H1 (cell line): ENCODE measurements at regions not wholly inside any gene's neighbourhood (a gene's known extent, or its start where the extent isn't known, plus 50 kb on each side); places are given as distances from the start of the nearest gene placed in this dataset.

Experiments used
- CTCF ChIA-PET: fragments of 300-600 bp; sonication (Branson Sonifier 250); formaldehyde crosslinking; loops from one replicate; lab custom pipeline; 2021; ENCODE audit not compliant: partially characterized antibody; lab: Charles Lee
- POLR2A ChIA-PET: fragments of 300-600 bp; sonication (Branson Sonifier 250); formaldehyde crosslinking; loops from one replicate; lab custom pipeline; 2021; ENCODE audit warnings: inconsistent platforms; ENCODE audit not compliant: partially characterized antibody; lab: Charles Lee
- DNase-seq, 2 experiments: peaks; one replicate each; pipeline versions ENCODE4 v3.0.0 to v3.0.0-alpha.2; 2010 to 2022; ENCODE audit warnings: low spot score in 2 of 2, low read depth in 1 of 2, mixed read lengths in 1 of 2
- FAIRE-seq: peaks from 2 replicates; lab custom pipeline; 2011; peaks lifted over from hg19 to GRCh38; lab: Jason Lieb, UNC
- H2AFZ ChIP-seq: 2 replicates; pipeline ENCODE4 v1.8.1; 2012; ENCODE audit warnings: low read length, inconsistent platforms
- H2AK5ac ChIP-seq: 2 replicates; pipeline ENCODE4 v1.6.1; 2013; ENCODE audit warnings: low read depth, low read length
- H2BK120ac ChIP-seq: replicated peaks from 2 replicates; pipeline ENCODE3; 2013; ENCODE audit warnings: low read depth, low read length, inconsistent platforms
- H2BK12ac ChIP-seq: 2 replicates; pipeline ENCODE4 v1.6.1; 2013; ENCODE audit warnings: low read depth, low read length
- H2BK15ac ChIP-seq: 2 replicates; pipeline ENCODE4 v1.6.1; 2013; ENCODE audit warnings: low read length
- H2BK20ac ChIP-seq: 2 replicates; pipeline ENCODE4 v1.6.1; 2013; ENCODE audit warnings: low read length
- H2BK5ac ChIP-seq: 2 replicates; pipeline ENCODE4 v1.6.1; 2013; ENCODE audit warnings: low read depth, low read length
- H3K14ac ChIP-seq: 2 replicates; pipeline ENCODE4 v1.6.1; 2013; ENCODE audit warnings: inconsistent platforms; ENCODE audit not compliant: insufficient read length
- H3K18ac ChIP-seq: 2 replicates; pipeline ENCODE4 v1.6.1; 2013; ENCODE audit warnings: low read length; ENCODE audit errors: extremely low read depth
- H3K23ac ChIP-seq: 2 replicates; pipeline ENCODE4 v1.6.1; 2013; ENCODE audit warnings: inconsistent platforms; ENCODE audit not compliant: insufficient read length
- H3K23me2 ChIP-seq: 2 replicates; pipeline ENCODE4 v1.6.1; 2013; ENCODE audit warnings: low read depth, low read length
- H3K27ac ChIP-seq: 2 replicates; pipeline ENCODE4 v1.6.1; 2011; ENCODE audit warnings: low read depth, low read length, inconsistent platforms
- H3K27me3 ChIP-seq, 4 experiments: replicated peaks in 1 of 4; 1 replicate in 1 of 4; 2 replicates in 3 of 4; pipeline versions ENCODE4 v1.6.1 to v1.8.1; 2011 to 2013; ENCODE audit warnings: low read length in 3 of 4, mild to moderate bottlenecking in 3 of 4, inconsistent platforms in 2 of 4, mixed read lengths in 2 of 4, moderate library complexity in 1 of 4; ENCODE audit not compliant: control insufficient read depth in 3 of 4, insufficient read depth in 3 of 4; ENCODE audit errors: extremely low read depth in 1 of 4
- H3K36me3 ChIP-seq, 4 experiments: 2 replicates each; pipeline versions ENCODE4 v1.6.1 to v1.8.1; 2011 to 2013; ENCODE audit warnings: mild to moderate bottlenecking in 4 of 4, low read length in 3 of 4, moderate library complexity in 2 of 4, control low read depth in 1 of 4, inconsistent platforms in 1 of 4; ENCODE audit not compliant: insufficient read depth in 4 of 4, control insufficient read depth in 2 of 4
- H3K4ac ChIP-seq: replicated peaks from 2 replicates; pipeline ENCODE3; 2013; ENCODE audit warnings: low read length, low read depth, mixed read lengths, inconsistent platforms; ENCODE audit not compliant: insufficient read length
- H3K4me1 ChIP-seq, 4 experiments: replicated peaks in 1 of 4; 1 replicate in 1 of 4; 2 replicates in 3 of 4; pipeline versions ENCODE4 v1.6.1 to v1.8.1; 2011 to 2013; ENCODE audit warnings: low read length in 3 of 4, inconsistent platforms in 2 of 4, mixed read lengths in 1 of 4; ENCODE audit not compliant: insufficient read depth in 4 of 4, control insufficient read depth in 3 of 4
- H3K4me2 ChIP-seq, 2 experiments: 2 replicates each; pipeline versions ENCODE4 v1.6.1 to v1.8.1; 2011 to 2013; ENCODE audit warnings: low read depth in 2 of 2, low read length in 2 of 2, control low read depth in 1 of 2, inconsistent platforms in 1 of 2, mild to moderate bottlenecking in 1 of 2; ENCODE audit not compliant: insufficient read depth in 1 of 2
- H3K4me3 ChIP-seq, 4 experiments: fragments of 200-600, 300-600 bp in 1 of 4; sonication (generic), shearing (Covaris generic), sonication (Bioruptor Twin) in 1 of 4; 2 replicates each; pipeline versions ENCODE4 v1.5.1 to v1.8.1; 2011 to 2016; ENCODE audit warnings: low read length in 4 of 4, low read depth in 3 of 4, control low read depth in 2 of 4, inconsistent platforms in 2 of 4, mild to moderate bottlenecking in 2 of 4, mixed read lengths in 1 of 4, moderate library complexity in 1 of 4; ENCODE audit not compliant: insufficient read depth in 2 of 4; ENCODE audit errors: extremely low read depth in 1 of 4
- H3K56ac ChIP-seq: replicated peaks from 2 replicates; pipeline ENCODE3; 2013; ENCODE audit warnings: low read depth, mild to moderate bottlenecking, mixed read lengths, low read length, inconsistent platforms; ENCODE audit not compliant: insufficient read length
- H3K79me1 ChIP-seq: 2 replicates; pipeline ENCODE4 v1.6.1; 2013; ENCODE audit warnings: low read depth, low read length, control low read depth
- H3K79me2 ChIP-seq, 2 experiments: 2 replicates each; pipeline versions ENCODE4 v1.6.1 to v1.8.1; 2012 to 2013; ENCODE audit warnings: low read length in 2 of 2, mild to moderate bottlenecking in 2 of 2, inconsistent platforms in 1 of 2; ENCODE audit not compliant: insufficient read depth in 2 of 2, control insufficient read depth in 1 of 2
- H3K9ac ChIP-seq, 4 experiments: replicated peaks in 1 of 4; 1 replicate in 1 of 4; 2 replicates in 3 of 4; pipeline versions ENCODE4 v1.6.1 to v1.8.1; 2011 to 2013; ENCODE audit warnings: low read depth in 3 of 4, low read length in 3 of 4, control low read depth in 2 of 4, mild to moderate bottlenecking in 2 of 4, moderate library complexity in 2 of 4, inconsistent platforms in 1 of 4; ENCODE audit errors: extremely low read depth in 1 of 4
- H3K9me3 ChIP-seq, 2 experiments: 2 replicates each; pipeline versions ENCODE4 v1.6.1 to v1.8.1; 2012 to 2013; ENCODE audit warnings: mild to moderate bottlenecking in 2 of 2, moderate library complexity in 2 of 2, control low read depth in 1 of 2, inconsistent platforms in 1 of 2, low read depth in 1 of 2, low read length in 1 of 2, mixed read lengths in 1 of 2; ENCODE audit not compliant: insufficient read depth in 2 of 2
- H4K20me1 ChIP-seq, 2 experiments: replicated peaks in 1 of 2; 2 replicates each; pipeline versions ENCODE3 to v1.8.1; 2011 to 2013; ENCODE audit warnings: inconsistent platforms in 2 of 2, low read length in 2 of 2, mild to moderate bottlenecking in 1 of 2; ENCODE audit not compliant: insufficient read depth in 2 of 2, control insufficient read depth in 1 of 2
- H4K5ac ChIP-seq: 2 replicates; pipeline ENCODE4 v1.6.1; 2013; ENCODE audit warnings: low read length, low read depth, mixed read lengths, inconsistent platforms; ENCODE audit not compliant: insufficient read length
- H4K8ac ChIP-seq: 2 replicates; pipeline ENCODE4 v1.8.0; 2013; ENCODE audit warnings: mild to moderate bottlenecking, moderate library complexity, low read length, inconsistent platforms; ENCODE audit not compliant: insufficient read depth; ENCODE audit errors: extremely low read depth
- H4K91ac ChIP-seq: replicated peaks from 2 replicates; pipeline ENCODE3; 2013; ENCODE audit warnings: low read length, mixed read lengths, inconsistent platforms; ENCODE audit not compliant: insufficient read length
- CHD2 ChIP-seq: IDR thresholded peaks from 2 replicates; pipeline ENCODE4 v1.6.1; 2012; ENCODE audit warnings: low read length, improper control_type of control experiment
- NRF1 ChIP-seq: IDR thresholded peaks from 2 replicates; pipeline ENCODE4 v1.6.1; 2011; ENCODE audit warnings: mild to moderate bottlenecking, low read depth, low read length, improper control_type of control experiment
- POLR2AphosphoS5 ChIP-seq: IDR thresholded peaks from 2 replicates; pipeline ENCODE4 v1.6.1; 2011; ENCODE audit warnings: low read depth, low read length
- WGBS, 2 experiments: shearing (Covaris generic) in 1 of 2; methylation state at CpG; one replicate each; pipeline versions ENCODE4 v1.1.6 to v1.1.7; 2013 to 2015; ENCODE audit warnings: low lambda C conversion rate in 2 of 2, mixed read lengths in 2 of 2, inconsistent platforms in 1 of 2, low coverage in 1 of 2, missing lambda C conversion rate in 1 of 2; ENCODE audit not compliant: insufficient replicate concordance in 2 of 2, insufficient coverage in 1 of 2, insufficient read length in 1 of 2; ENCODE audit errors: extremely low coverage in 1 of 2, missing lambda C conversion rate in 1 of 2; 5-methylcytosine and 5-hydroxymethylcytosine counted together

DNA sequence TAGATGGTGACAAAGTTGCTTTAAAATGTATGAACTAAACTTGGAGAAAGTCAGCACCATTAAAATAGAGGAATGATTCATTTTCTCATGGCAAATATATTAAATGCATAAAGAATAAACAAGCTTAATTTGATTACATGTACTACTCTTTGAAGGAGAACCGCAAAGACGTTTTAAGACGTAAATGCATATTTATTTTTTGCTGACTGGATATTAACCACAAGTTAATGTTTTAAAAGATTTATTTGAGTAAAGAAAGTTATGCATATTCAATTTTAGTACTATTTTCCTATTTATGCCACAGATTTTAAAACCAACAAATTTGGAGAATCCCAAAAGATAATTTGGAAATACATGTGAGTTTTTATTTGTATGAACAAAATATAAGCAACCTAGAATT, 1121.9 kb downstream of the CDH8 start:
- Histone ChIP-seq H3K14ac (no peak overlapping the region), H3K79me1 (no peaks in the 10 kb centered on the region), H3K56ac (no peak overlapping the region), H3K4me2 (no peak overlapping the region), H2BK5ac (no peak overlapping the region), H2BK15ac (no peak overlapping the region), H3K9ac (no peak overlapping the region), H4K8ac (no peak overlapping the region), H3K4ac (no peak overlapping the region), H3K4me1 (no peaks in the 10 kb centered on the region), H4K91ac (no peak overlapping the region), H3K9me3 (no peaks in the 10 kb centered on the region), H3K79me2 (no peaks in the 10 kb centered on the region), H2AFZ (no peak overlapping the region), H4K5ac (no peak overlapping the region), H3K18ac (no peak overlapping the region), H2BK20ac (no peak overlapping the region), H2AK5ac (no peak overlapping the region), H3K23me2 (no peaks in the 10 kb centered on the region), H3K27me3 (no peaks in the 10 kb centered on the region), H2BK120ac (no peak overlapping the region), H3K27ac (no peak overlapping the region), H3K23ac (no peak overlapping the region), H4K20me1 (no peaks in the 10 kb centered on the region), H3K36me3 (no peaks in the 10 kb centered on the region), H2BK12ac (no peak overlapping the region), H3K4me3 (no peak overlapping the region)
- ChIA-PET CTCF (no interaction called here), POLR2A (no interaction called here)
- WGBS, 2 experiments, result 100% methylated on average over 3 of the region's 3 CpGs; no CpG with 5 or more reads in 1 of the 2 experiments
- TF ChIP-seq POLR2AphosphoS5, result no peak
- TF ChIP-seq CHD2, result no peak
- no peak for TF ChIP-seq NRF1
- no peak for FAIRE-seq
- DNase-seq, result no peak
